B cell (primary cell): ENCODE measurements at regions not wholly inside any gene's neighbourhood (a gene's known extent, or its start where the extent isn't known, plus 50 kb on each side); places are given as distances from the start of the nearest gene placed in this dataset.
A peak's percentile ranks its signal among the peaks of the same experiment; 100 is the strongest.

ENCODE experiments used
- ATAC-seq: fragments of 200-7000 bp; cut with Tn5 transposase; one replicate; pipeline ENCODE4 v1.10.0; 2021; ENCODE audit warnings: low read depth, mild to moderate bottlenecking, moderate number of reproducible peaks, moderate library complexity
- CTCF ChIA-PET: fragments of 350-600 bp; sonication (Branson Sonifier 250); formaldehyde crosslinking; loops from one replicate; lab custom pipeline; 2021; ENCODE audit warnings: antibody characterized with exemption, inconsistent platforms; lab: Charles Lee
- POLR2A ChIA-PET: fragments of 350-600 bp; sonication (Branson Sonifier 250); formaldehyde crosslinking; loops from one replicate; lab custom pipeline; 2021; ENCODE audit warnings: antibody characterized with exemption; lab: Charles Lee
- DNase-seq: peaks from one replicate; pipeline ENCODE4 v3.0.0; 2013
- H2AFZ ChIP-seq: 2 replicates; pipeline ENCODE4 v1.6.1; 2012; ENCODE audit warnings: mild to moderate bottlenecking, low read depth, low read length; ENCODE audit not compliant: insufficient read depth, poor library complexity, severe bottlenecking
- H3K27ac ChIP-seq, 2 donors: 1 replicate in 1 of 2; 2 replicates in 1 of 2; pipeline ENCODE4 v1.5.1; 2012 to 2013; ENCODE audit warnings: low read length in 2 of 2, mild to moderate bottlenecking in 2 of 2, moderate library complexity in 1 of 2
- H3K27me3 ChIP-seq, 4 experiments: fragments of 200-600 bp in 1 of 4; sonication (generic) in 1 of 4; replicated peaks in 1 of 4; 1 replicate in 2 of 4; 2 replicates in 2 of 4; pipeline versions ENCODE4 v1.6.1 to v1.7.0; 2013 to 2016; ENCODE audit warnings: low read length in 3 of 4, mild to moderate bottlenecking in 2 of 4, mixed read lengths in 1 of 4, moderate library complexity in 1 of 4; ENCODE audit not compliant: insufficient read depth in 4 of 4, control insufficient read depth in 3 of 4; ENCODE audit errors: control extremely low read depth in 1 of 4
- H3K36me3 ChIP-seq, 2 experiments: replicated peaks in 1 of 2; 1 replicate in 1 of 2; 2 replicates in 1 of 2; pipeline versions ENCODE4 v1.6.1 to v1.7.1; 2013; ENCODE audit warnings: low read length in 1 of 2; ENCODE audit not compliant: insufficient read depth in 2 of 2, control insufficient read depth in 1 of 2; ENCODE audit errors: control extremely low read depth in 1 of 2, extremely low read depth in 1 of 2
- H3K4me1 ChIP-seq, 2 donors: fragments of 200-600 bp in 1 of 2; sonication (generic) in 1 of 2; 1 replicate in 1 of 2; 2 replicates in 1 of 2; pipeline versions ENCODE4 v1.5.1 to v1.6.1; 2013 to 2017; ENCODE audit warnings: low read length in 2 of 2; ENCODE audit not compliant: control insufficient read depth in 2 of 2, insufficient read depth in 2 of 2
- H3K4me2 ChIP-seq: replicated peaks from 2 replicates; pipeline ENCODE3; 2012; ENCODE audit warnings: mild to moderate bottlenecking, low read depth, low read length; ENCODE audit not compliant: poor library complexity, severe bottlenecking
- H3K4me3 ChIP-seq, 5 experiments: fragments of 200-600 bp in 1 of 5; sonication (generic) in 1 of 5; 1 replicate in 3 of 5; 2 replicates in 2 of 5; pipeline versions ENCODE4 v1.5.1 to v1.7.0; 2011 to 2016; ENCODE audit warnings: low read length in 4 of 5, mild to moderate bottlenecking in 4 of 5, low read depth in 2 of 5, control low read depth in 1 of 5, moderate library complexity in 1 of 5; ENCODE audit not compliant: insufficient read depth in 1 of 5; ENCODE audit errors: control extremely low read depth in 1 of 5, extremely low read depth in 1 of 5
- H3K79me2 ChIP-seq: fragments of 200-600 bp; sonication (generic); one replicate; pipeline ENCODE4 v1.6.0; 2016; ENCODE audit warnings: low read length; ENCODE audit not compliant: control insufficient read depth, insufficient read depth
- H3K9ac ChIP-seq: fragments of 200-600 bp; sonication (generic); 2 replicates; pipeline ENCODE4 v1.6.1; 2017; ENCODE audit warnings: mild to moderate bottlenecking, low read length, moderate library complexity
- H3K9me3 ChIP-seq, 3 donors: one replicate each; pipeline versions ENCODE4 v1.6.1 to v1.7.1; 2013; ENCODE audit warnings: low read length in 2 of 3; ENCODE audit not compliant: control insufficient read depth in 2 of 3, insufficient read depth in 1 of 3; ENCODE audit errors: control extremely low read depth in 1 of 3
- H4K20me1 ChIP-seq: 2 replicates; pipeline ENCODE4 v1.6.0; 2012; ENCODE audit warnings: mild to moderate bottlenecking, low read length; ENCODE audit not compliant: insufficient read depth, control insufficient read depth, poor library complexity, severe bottlenecking
- H3K27ac Mint-ChIP-seq: one replicate; pipeline ENCODE4 v1.8.0; 2021; ENCODE audit warnings: mixed read lengths
- H3K27me3 Mint-ChIP-seq: one replicate; pipeline ENCODE4 v1.8.0; 2021; ENCODE audit warnings: mixed read lengths
- H3K4me1 Mint-ChIP-seq: one replicate; pipeline ENCODE4 v1.8.0; 2021; ENCODE audit warnings: mixed read lengths
- H3K4me3 Mint-ChIP-seq: one replicate; pipeline ENCODE4 v1.8.0; 2021; ENCODE audit warnings: mixed read lengths
- H3K9me3 Mint-ChIP-seq: one replicate; pipeline ENCODE4 v1.8.0; 2022; ENCODE audit warnings: mixed read lengths; ENCODE audit not compliant: insufficient read depth
- CTCF ChIP-seq: fragments of 200-600 bp; IDR thresholded peaks from one replicate; pipeline ENCODE4 v1.8.0; 2022; ENCODE audit warnings: antibody characterized with exemption, mild to moderate bottlenecking
- EZH2 ChIP-seq: IDR thresholded peaks from 2 replicates; pipeline ENCODE4 v1.6.1; 2012; ENCODE audit warnings: borderline replicate concordance, low read depth, mild to moderate bottlenecking, moderate library complexity, low read length; ENCODE audit not compliant: insufficient read depth, poor library complexity, severe bottlenecking
- WGBS: methylation state at CpG from one replicate; pipeline ENCODE4 v1.1.5; 2013; ENCODE audit warnings: missing lambda C conversion rate; ENCODE audit not compliant: insufficient coverage; 5-methylcytosine and 5-hydroxymethylcytosine counted together
- intact Hi-C: fragments of 100-400 bp; cut with micrococcal nuclease; formaldehyde crosslinking; loops from one replicate; pipeline ENCODE4 v1.10.0; 2022

DNA sequence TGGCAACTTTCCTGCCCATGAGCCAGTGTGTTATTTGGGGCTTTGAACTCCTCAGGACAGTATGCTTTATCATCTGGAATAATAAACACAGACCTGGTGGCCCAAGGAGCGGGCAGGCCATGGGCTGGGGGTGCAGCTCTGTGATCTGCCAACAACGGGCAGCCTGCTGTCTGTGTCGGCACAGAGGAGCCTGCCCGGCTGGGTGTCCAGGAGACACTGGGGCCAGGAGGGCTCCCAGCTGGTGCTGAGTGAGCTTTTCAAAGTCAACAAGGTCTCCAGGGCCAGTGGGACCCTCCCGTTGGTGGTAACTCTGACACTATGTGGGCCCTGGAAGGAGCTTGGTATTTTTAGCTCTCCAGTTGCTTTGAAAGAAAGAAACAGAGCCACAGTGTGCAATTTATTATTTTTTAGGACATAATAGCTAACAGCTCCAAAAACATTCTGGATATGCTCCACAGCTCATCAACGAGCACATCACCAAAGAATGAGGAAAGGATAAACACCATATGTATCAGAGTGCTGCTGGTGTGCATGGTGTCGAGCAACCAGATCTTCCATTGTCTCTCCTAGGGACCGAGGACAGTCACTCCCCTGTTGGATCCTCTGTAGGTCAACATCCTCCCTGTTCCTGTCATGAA lies 488.7 kb upstream of the USP24 start:
- ATAC-seq: no peak
- H3K9ac ChIP-seq: no peak overlapping the region
- no peak for TF ChIP-seq EZH2
- TF ChIP-seq CTCF: no peak
- H3K4me3 ChIP-seq: no peak overlapping the region
- no peaks in the 10 kb centered on the region for H3K4me1 Mint-ChIP-seq
- H3K36me3 ChIP-seq: no peaks in the 10 kb centered on the region
- no peak for DNase-seq
- no peaks in the 10 kb centered on the region for H4K20me1 ChIP-seq
- H3K79me2 ChIP-seq: no peaks in the 10 kb centered on the region
- intact Hi-C loops: no loop called here
- H3K4me3 Mint-ChIP-seq: no peak overlapping the region
- H2AFZ ChIP-seq: no peak overlapping the region
- H3K27me3 Mint-ChIP-seq: peaks cover 10% of the 10 kb centered on the region
- no peaks in the 10 kb centered on the region for H3K9me3 Mint-ChIP-seq
- POLR2A ChIA-PET: no interaction called here
- H3K4me1 ChIP-seq: no peaks in the 10 kb centered on the region
- H3K27ac ChIP-seq: no peak overlapping the region
- WGBS: 87% methylated on average over 7 of the region's 8 CpGs
- CTCF ChIA-PET: interaction anchor here (1.6 to 3.7 kb wide), 2 partner anchors 873 to 881 kb away, joined by 3 to 17 read pairs; no protein-coding TSS in a partner anchor
- H3K9me3 ChIP-seq: no peaks in the 10 kb centered on the region
- H3K4me2 ChIP-seq: no peak overlapping the region
- peaks cover 0 to 3% (median 2%) of the 10 kb centered on the region in 4 experiments for H3K27me3 ChIP-seq
- H3K27ac Mint-ChIP-seq: no peak overlapping the region

GRCh38 chr1:55702064-55702463 lies 486.9 kb upstream of the USP24 start:
- no peak overlapping the region for H3K4me2 ChIP-seq
- no peaks in the 10 kb centered on the region for H3K9me3 Mint-ChIP-seq
- no peaks in the 10 kb centered on the region for H3K79me2 ChIP-seq
- intact Hi-C loops: no loop called here
- H3K4me3 Mint-ChIP-seq: no peak overlapping the region
- TF ChIP-seq EZH2: no peak
- peak; percentile 76 for TF ChIP-seq CTCF
- ATAC-seq: peak; percentile 43
- H3K27me3 Mint-ChIP-seq: peaks cover 12% of the 10 kb centered on the region
- H3K27ac ChIP-seq: no peak overlapping the region
- CTCF ChIA-PET: interaction anchor here (1.2 to 3.7 kb wide), 5 partner anchors 20 to 883 kb away, joined by 3 to 17 read pairs (median 3); no protein-coding TSS in a partner anchor
- WGBS: 69% methylated on average over 1 of the region's 1 CpG
- H3K27ac Mint-ChIP-seq: no peak overlapping the region
- H3K9me3 ChIP-seq: no peaks in the 10 kb centered on the region
- POLR2A ChIA-PET: no interaction called here
- no peak overlapping the region for H3K4me3 ChIP-seq
- no peaks in the 10 kb centered on the region for H3K36me3 ChIP-seq
- no peak overlapping the region for H3K9ac ChIP-seq
- no peaks in the 10 kb centered on the region for H4K20me1 ChIP-seq
- peaks cover 0 to 3% (median 2%) of the 10 kb centered on the region in 4 experiments for H3K27me3 ChIP-seq
- DNase-seq: peak; percentile 5
- no peaks in the 10 kb centered on the region for H3K4me1 ChIP-seq
- no peaks in the 10 kb centered on the region for H3K4me1 Mint-ChIP-seq
- no peak overlapping the region for H2AFZ ChIP-seq
